Posterior cingulate gyrus (tissue), 11 donors: ENCODE measurements at regions not wholly inside any gene's neighbourhood (a gene's known extent, or its start where the extent isn't known, plus 50 kb on each side); places are given as distances from the start of the nearest gene placed in this dataset.
A peak's percentile ranks its signal among the peaks of the same experiment; 100 is the strongest.

Source experiments
- DNase-seq, 10 donors: peaks; one replicate each; pipeline versions ENCODE4 v3.0.0 to v3.0.0-alpha.2; 2020 to 2021; ENCODE audit warnings: mixed read lengths in 3 of 10
- intact Hi-C: fragments of 100-400 bp; cut with DNase I; formaldehyde crosslinking; loops from one replicate; pipeline ENCODE4 v1.15.1; 2023

DNA sequence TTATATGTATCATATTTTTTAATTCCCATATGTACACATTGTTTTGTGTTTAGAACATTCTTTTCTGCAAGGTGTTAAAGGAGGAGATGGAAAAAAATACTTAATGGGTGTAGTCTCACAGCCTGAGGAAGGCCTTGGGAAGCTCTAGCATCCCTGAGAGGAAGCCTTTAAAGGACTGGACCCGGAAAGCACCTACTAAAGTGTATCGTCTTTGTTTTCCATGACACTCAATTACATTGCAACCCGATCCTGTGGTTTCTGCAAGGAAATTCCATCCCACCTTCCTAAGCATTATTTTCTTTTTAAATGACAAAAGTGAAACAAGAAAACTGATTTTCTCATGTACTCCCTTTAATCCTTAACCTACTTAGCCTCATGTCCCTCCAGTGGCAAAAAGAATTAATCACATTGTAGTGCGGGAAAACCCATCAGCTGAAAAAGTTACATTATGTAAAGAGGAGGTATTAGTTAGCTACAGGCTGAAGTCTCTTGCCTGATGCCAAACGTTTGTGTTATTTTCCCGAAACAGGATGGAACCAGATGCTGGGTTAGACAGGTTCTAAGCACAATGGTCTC lies 147.8 kb upstream of the CPSF6 start:
- DNase-seq, result no peak
- intact Hi-C loops, result no loop called here

DNA sequence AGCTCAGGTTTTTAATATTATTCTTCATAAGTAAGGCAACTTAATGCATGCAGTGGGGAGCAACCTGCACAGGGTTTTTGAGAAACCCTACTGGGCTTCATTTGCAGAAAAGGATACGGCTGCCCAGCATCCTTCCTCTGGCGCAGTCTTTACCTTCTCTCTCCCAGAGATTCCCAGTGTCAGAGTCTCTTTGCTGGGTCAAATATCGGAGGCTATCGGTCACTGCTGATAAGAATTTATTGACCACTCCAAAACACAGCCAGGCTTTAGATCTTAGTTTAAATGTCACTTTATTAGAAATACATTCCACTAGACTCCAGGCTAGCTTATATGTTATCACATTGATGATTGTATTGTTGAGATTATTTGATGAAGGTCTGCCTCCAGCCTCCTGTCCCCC lies 147.2 kb upstream of the CPSF6 start:
- intact Hi-C loops, result no loop called here
- no peak for DNase-seq

DNA sequence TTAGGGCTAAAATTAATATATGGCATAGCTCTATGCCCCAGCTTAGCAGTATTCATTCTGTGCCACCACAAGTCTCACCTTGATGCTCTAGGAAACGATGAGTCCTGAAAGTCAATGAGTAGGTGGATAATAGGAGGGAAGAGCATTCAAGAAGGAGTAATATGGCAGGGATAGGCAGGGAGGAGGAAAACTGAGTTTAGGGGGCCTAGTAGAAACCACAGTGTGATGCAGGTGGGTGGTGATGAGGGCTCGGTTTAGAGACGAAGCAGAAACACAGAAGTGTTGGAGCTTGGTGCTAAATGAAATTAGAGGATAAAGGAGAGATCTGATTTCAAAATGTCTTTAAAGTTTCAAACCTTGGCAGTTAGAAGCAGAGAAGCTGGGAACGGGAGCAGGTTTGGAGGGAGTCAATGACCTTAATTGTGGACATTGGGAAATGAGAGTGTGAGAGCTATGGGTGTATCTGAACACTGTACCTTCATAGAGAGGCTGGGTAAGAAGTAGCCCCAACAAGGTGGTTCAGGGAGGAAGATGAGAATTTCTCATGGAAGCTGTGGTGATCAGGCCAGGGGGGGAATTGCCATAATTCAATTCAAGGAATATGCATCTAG lies 144.7 kb upstream of the CPSF6 start:
- no peak for DNase-seq
- intact Hi-C loops, result no loop called here

DNA sequence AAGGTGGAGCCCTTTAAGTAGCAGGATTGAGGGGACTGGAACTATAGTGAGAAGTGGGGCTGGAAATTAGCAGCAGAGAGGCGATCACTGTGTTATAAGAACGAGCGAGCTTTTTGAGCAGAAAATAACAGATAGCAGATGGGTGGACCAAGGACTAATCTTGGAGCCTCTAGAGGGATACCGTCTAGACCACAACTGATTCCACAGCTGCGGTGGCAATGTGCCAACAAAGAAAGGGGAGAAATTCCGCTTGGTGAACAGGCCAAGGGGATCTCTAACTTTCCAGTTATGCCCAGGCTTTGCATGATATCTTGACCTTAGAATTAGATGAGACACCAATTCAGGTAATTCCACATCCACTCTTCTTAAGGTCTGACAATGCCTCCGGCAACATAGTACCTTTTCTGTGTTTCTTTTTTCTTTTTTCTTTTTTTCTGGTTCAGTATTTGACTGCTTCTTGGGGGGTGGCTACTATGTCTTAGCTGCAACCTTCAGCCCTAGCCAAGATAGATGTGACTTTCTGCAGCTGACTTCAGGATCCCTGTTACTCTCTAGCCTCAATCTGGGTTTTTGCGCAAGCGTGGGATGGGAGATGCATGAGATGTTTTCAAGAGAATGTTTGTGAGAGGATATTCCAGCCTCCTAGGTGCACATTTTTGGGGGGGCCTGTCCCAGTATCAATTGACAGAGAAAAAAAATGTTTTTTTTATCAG lies 143.4 kb upstream of the CPSF6 start:
- no peak for DNase-seq
- intact Hi-C loops, result no loop called here

DNA sequence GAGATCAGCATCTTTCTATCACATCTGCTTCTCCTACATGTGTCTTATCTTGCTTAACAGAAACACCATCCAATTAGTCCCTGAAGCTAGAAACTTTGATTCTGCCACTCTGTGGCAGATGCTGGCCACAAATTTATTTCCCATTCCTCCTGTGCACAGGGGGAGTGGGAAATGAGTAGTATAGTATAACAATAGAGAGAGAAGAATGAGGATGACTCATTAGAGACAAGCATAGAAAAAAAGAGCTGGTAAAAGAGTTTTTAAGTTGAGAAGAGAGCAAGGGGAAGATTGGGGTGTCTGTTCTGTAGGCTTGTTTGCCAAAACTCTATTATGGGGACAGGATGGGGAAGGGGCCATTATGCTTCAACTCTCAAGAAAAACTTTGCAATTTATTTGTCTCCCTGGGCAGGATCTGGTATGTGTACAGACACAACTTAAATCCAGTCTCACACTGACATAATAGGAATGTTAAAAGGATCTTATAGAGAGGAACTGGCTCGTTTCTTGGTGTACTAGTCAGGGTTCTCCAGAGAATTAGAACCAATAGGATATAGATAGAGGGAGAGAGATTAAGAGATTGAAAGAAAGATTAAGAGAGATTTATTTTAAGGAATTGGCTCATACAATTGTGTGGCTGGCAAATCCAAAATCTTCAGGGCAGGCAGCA lies 142.6 kb upstream of the CPSF6 start:
- intact Hi-C loops, result no loop called here
- no peak for DNase-seq

DNA sequence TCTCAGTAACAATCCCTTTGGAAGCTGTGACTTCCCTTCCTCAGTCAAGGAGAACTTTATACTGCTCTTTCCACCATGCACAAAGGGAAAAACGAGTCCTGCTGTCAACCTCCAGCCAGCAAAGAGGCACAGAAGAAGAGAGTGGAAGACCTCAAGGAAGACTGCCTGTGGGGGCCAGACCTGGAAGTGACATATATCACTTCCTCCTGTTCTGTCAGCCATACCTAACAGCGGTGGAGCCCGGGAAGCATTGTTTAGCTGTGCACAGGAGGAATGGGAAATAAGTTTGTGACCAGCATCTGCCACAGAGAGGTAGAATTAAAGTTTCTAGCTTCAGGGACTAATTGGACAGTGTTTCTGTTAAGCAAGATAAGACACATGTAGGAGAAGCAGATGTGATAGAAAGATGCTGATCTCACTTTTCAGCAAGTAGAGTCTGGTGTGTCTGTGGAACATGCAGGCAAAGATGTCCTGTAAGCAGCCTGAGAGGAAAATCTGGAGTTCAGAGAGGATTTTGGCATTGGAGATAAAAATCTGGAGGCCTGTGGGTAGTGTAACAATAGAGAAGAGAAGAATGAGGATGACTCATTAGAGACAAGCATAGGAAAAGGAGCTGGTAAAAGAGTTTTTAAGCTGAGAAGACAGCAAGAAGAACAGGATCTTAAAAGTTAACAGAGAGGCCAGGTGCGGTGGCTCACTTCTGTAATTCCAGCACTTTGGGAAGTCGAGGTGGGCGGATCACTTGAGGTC lies 141.6 kb upstream of the CPSF6 start:
- intact Hi-C loops, result no loop called here
- DNase-seq, result no peak

DNA sequence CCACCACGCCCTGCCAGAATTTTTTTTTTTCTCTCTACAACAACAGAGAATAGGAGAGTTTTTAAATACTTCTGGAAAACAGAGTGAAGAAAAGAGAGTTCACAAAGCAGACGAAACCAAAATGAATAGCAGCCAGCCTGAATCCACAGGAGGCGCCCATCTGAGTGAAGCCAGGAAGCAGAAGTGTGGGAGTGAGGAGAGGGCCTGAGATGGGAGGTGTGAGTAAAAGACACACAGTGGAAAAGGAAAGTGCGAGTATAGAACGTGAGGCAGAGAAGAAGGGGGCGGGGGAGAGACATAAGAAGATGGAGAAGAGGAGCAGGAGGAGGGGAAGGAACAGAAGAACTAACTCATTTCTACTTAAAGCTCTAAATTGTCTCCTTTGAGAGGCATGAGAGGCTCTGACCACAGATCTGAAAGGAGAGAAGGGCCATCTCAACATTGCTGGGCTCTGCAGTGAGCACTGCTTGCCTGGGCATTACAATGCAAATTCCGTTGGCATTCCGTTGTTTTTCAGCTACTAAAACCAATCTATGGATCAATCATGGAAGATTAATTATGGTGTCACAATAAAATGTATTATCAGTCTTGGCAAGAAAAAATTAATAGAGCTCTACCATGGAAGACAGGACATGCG lies 140.1 kb upstream of the CPSF6 start:
- DNase-seq, result peak in 3 of 10 donors; percentile 13 to 79 (median 71)
- intact Hi-C loops, result no loop called here

DNA sequence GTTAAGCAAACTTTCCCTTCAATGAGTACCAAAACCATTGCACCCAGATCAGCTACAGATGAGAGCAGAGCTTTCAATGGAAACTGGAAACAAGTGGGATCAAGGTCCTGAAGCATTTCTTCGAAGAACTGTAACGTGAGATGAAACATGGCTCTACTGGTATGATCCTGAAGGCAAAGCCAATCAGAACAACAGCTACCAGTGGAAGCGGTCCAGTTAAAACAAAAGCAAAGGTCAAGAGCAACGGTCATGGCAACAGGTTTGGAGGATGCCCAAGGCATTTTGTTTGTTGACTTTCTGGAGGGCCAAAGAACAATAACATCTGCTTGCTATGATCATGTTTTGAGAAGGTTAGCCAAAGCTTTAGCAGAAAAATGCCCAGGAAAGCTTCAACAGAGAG lies 137.9 kb upstream of the CPSF6 start:
- no peak for DNase-seq
- intact Hi-C loops, result no loop called here

DNA sequence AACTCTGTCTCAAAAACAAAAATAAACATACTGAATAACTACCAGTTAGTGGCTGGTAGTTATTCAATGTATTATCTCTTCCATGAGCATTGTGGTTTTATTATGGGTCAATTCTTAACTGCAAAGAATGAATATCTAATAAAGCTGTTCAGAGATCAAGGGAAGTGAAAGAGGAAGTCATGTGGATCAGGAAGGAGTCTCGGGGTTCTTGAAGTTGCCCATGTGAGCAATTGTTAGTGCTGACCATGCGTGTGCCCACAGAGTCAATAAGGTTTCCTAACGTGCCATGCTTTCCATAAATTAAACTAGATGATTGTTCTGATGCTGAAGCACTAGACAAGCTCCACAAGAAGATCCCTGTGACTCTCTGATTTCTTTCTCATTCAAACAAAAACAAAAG lies 136.5 kb upstream of the CPSF6 start:
- intact Hi-C loops, result no loop called here
- no peak for DNase-seq

DNA sequence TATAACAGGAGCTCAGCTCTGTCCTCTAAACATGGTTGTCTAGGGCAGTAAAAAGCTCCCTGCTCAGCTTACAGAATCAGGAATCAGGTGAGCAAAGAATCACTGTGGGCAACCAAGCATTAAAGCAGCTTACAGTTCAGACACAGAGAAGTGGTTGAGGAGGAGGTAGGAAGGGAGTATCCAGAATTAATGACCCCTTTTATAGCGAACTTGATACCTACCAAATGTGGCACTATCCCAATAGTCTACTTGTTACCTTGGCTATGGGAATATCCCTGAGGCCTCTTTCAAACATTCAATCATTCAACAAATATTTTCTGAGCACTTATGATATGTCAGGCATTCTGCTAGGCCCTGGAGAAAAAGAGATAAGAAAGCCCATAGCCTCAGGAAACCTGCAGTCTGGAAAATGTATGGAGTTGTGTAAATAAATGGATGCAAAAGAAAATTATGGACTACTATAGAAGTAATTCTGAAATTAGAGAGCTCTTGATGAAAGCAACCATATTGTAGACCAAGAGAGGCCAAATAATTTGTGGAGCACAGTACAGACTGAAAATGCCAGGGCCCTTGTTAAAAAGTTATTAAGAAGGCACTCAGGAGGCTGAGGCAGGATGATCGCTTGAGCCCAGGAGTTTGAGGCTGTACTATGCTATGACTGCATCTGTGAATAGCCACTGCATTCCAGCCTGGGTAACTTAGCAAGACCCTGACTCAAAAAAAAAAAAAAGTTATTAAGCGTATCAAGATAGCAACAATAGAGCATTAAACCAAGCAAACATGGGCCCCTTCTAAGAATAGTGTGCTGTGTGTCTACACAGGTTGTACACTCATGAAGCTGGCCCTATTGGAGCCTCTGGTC lies 134.0 kb upstream of the CPSF6 start:
- DNase-seq, result no peak
- intact Hi-C loops, result no loop called here

DNA sequence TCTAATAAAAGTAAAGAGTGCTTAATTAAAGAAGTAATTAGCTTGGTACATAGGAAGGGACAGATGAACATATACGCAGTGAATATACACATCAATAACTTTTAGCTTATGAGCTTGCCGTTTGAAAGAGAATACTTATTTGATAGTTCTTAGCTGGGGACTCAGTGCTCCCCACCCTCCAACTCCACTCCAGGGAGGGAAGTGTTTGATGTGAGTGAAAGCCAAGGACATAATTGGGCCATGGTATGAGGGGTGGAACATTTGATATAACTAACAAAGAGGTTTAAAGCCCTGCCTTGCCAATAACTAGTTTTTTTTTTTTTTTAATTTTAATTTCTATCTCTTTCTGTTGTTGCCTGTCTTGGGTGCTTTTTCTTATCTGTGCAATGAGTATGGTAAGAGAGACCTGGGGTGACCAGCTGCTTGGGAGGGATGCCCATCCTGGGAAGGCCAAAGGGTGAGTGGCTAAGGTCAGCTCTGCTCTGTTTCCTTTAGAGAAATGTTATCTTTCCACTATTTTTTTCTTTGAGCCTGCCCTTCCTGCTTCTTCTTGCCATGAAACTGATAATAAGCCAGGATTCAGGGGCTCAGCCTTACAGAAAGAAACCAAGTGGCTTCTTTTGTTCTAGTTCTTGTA lies 132.8 kb upstream of the CPSF6 start:
- intact Hi-C loops, result no loop called here
- no peak for DNase-seq

DNA sequence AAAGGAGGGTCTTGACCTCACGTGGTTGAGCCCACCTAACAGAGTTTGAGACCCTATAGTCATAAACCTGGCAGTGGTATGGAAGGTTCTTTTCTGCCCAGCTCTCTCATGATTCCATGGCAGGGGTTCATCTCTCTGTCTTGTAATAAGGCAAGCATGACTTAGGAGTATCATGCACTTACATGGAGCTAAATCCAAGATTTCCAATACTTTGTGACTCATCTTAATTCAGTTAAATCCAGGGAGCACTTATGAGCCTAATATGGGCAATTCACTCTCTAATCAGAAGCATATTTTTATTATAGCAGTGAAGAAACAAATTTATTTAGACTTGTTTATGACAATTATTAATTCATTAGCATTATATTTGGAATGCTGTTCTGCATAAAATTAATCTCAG lies 131.8 kb upstream of the CPSF6 start:
- intact Hi-C loops, result no loop called here
- no peak for DNase-seq

DNA sequence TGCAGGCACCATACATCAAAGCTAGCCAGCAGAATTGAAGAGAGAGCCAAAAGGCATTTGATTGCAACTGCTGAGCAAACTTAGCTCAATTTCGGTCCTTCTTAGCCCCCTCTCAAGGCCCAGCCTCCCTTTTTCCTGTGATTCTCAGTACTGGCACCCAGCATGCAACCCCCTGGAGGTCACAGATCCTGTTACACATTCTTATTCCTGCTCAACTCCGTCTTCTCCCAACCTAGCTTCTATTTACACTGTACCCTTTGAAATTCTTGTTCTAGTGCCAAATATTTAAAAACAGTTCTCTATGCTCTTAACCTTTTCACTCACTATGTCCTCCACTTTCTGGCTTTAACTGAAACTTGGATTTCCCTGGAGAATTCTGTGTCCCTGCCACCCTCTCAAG lies 131.3 kb upstream of the CPSF6 start:
- DNase-seq, result no peak
- intact Hi-C loops, result no loop called here

DNA sequence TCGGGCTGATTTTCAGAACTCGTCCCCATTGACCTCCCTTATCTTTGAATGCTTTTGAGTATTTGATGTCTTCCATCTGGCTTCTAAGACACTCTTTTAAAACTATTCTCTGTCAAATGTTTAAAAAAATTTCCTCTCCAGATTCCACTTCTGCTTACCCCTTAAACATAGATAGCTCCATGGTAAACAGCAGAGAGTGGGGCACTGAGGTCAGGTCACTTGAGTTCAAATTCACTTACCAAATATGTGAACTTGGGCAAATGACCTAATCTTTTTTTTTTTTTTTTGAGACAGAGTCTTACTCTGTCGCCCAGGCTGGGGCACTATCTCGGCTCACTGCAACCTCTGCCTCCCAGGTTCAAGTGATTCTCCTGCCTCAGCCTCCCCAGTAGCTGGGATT lies 126.8 kb upstream of the CPSF6 start:
- intact Hi-C loops, result no loop called here
- DNase-seq, result no peak

DNA sequence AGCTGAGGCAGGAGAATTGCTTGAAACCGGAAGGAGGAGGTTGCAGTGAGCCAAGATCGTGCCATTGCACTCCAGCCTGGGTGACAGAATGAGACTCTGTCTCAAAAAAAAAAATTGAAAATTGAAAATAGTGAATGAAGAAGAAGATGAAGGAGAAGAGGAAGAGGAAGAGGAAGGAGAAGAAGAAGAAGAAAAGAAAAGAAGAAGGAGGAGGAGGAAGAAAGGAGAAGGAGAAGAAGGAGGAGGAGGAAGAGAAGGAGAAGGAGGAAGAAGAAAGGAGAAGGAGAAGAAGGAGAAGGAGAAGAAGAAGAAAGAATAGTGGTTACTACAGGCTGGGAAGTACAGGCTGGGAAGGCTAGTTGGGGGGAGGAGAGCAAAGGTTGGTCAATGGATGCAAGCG lies 124.3 kb upstream of the CPSF6 start:
- intact Hi-C loops, result no loop called here
- no peak for DNase-seq

DNA sequence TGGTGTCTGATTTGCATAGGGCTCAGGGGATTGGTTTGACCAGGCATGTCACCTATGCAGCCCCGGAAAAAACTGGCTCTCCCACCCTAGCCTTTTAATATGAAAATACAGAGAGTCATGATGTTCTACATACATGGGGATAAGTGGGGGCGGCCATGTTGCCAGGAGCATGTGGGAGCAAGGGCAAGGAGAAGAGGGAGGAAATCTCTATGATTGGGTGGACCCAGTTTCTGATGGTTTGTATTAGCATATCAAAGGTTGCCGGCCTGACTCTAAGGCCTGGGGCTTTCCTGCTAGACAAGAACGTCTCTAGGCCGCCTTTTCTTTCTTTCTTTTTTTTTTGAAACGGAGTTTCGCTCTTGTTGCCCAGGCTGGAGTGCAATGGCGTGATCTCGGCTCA lies 123.4 kb upstream of the CPSF6 start:
- intact Hi-C loops, result no loop called here
- DNase-seq, result no peak

DNA sequence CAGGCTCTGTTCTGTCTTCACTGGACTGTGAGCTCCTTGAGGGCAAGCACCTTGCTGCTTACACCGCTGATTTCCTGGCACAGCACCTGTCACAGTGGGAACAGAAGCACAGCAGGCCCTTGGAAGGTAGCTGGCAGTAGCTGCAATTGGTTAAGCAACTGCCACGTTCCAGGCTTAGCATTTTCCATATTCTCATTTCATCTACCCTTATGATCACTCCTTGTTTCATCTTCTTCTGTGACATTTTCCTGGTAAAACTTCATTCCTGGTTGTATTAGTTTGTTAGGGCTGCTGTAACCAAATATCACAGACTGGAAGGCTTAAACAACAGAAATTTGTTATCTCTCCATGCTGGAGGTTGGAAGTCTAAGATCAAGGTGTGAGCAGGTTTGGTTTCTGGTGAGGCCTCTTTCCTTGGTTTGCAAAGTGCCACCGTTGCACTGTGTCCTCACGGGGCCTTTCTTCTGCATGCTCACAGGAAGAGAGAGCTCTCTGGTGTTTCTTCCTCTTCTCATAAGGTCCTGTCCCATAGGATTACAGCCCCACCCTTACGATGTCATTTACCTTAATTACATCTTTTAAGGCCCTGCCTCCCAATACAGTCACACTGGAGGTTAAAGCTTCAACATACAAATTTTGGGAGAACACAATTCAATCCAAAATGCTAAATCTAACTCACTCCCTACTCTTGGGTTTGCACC lies 121.7 kb upstream of the CPSF6 start:
- intact Hi-C loops, result no loop called here
- DNase-seq, result no peak

DNA sequence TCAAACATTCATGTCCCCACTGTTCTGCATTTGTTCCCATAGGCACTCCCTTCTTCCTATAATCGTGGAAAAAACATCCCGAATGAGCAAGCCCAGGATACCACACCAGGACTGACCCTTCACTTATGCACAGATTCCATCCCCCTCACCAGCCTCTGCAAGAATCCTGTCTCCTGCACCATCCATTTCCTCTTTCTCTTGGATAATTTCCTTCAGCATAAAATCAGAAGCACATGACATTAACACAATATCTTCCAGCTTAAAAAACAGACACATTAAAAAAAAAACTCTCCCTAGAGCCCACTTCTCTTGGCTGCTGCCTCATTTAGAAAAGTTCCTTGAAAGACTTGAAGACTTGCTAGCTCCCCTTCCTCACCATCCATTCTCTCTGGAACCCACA lies 120.9 kb upstream of the CPSF6 start:
- intact Hi-C loops, result no loop called here
- no peak for DNase-seq

DNA sequence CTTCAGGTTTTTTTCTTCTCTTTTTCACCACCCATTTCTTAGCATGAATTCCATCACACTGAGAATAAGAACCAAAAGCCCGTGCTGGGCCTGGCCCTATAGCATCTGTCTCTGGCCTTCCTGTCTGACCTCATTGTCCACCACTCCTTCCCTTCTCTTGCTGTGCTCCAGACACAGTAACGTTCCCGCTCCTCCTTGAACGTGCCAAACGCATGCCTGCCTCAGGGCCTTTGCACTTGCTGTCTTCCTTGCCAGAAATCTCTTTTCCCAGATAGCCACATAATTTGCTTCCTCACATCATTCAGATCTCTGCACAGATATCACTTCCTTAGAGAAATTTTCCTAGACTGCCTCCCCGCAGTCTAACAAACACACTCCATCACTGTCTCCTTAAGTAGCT lies 119.6 kb upstream of the CPSF6 start:
- intact Hi-C loops, result no loop called here
- DNase-seq, result no peak
